HEK293T (cell line): ENCODE measurements at regions not wholly inside any gene's neighbourhood (a gene's known extent, or its start where the extent isn't known, plus 50 kb on each side); places are given as distances from the start of the nearest gene placed in this dataset.

Source experiments
- CTCF ChIA-PET: fragments of 350-600 bp; formaldehyde crosslinking; extraction: SDS; loops from one replicate; lab custom pipeline; 2021; ENCODE audit warnings: antibody characterized with exemption, inconsistent platforms; lab: Yijun Ruan, JAX
- POLR2A ChIA-PET: fragments of 350-600 bp; formaldehyde crosslinking; extraction: SDS; loops from one replicate; lab custom pipeline; 2020; ENCODE audit warnings: antibody characterized with exemption, inconsistent platforms; lab: Yijun Ruan, JAX
- DNase-seq: peaks from one replicate; pipeline ENCODE4 v3.0.0; 2012; ENCODE audit warnings: mixed read lengths; ENCODE audit errors: extremely low spot score
- ARNT ChIP-seq: fragments of 450-650 bp; IDR thresholded peaks from 2 replicates; pipeline ENCODE4 v1.6.1; 2017; ENCODE audit warnings: mild to moderate bottlenecking
- BHLHE40 ChIP-seq: fragments of 450-650 bp; IDR thresholded peaks from 2 replicates; pipeline ENCODE4 v1.6.1; 2016; ENCODE audit warnings: mild to moderate bottlenecking, moderate library complexity, borderline replicate concordance
- CTBP1 ChIP-seq: fragments of 450-650 bp; IDR thresholded peaks from 2 replicates; pipeline ENCODE4 v1.6.1; 2016; ENCODE audit warnings: borderline replicate concordance
- ELF4 ChIP-seq: fragments of 450-650 bp; IDR thresholded peaks from 2 replicates; pipeline ENCODE4 v1.6.1; 2017; ENCODE audit warnings: antibody characterized with exemption
- FOXA1 ChIP-seq: fragments of 450-650 bp; IDR thresholded peaks from 2 replicates; pipeline ENCODE4 v1.6.1; 2016; ENCODE audit warnings: mild to moderate bottlenecking
- FOXK2 ChIP-seq: fragments of 450-650 bp; IDR thresholded peaks from 2 replicates; pipeline ENCODE4 v1.6.1; 2016; ENCODE audit warnings: mild to moderate bottlenecking
- FOXM1 ChIP-seq: fragments of 450-650 bp; IDR thresholded peaks from 2 replicates; pipeline ENCODE4 v1.6.1; 2017; ENCODE audit warnings: mild to moderate bottlenecking, borderline replicate concordance
- HDGF ChIP-seq: fragments of 450-650 bp; IDR thresholded peaks from 2 replicates; pipeline ENCODE4 v1.6.1; 2017; ENCODE audit warnings: antibody characterized with exemption, borderline replicate concordance
- L3MBTL2 ChIP-seq: fragments of 450-650 bp; conservative IDR thresholded peaks from 2 replicates; pipeline ENCODE4 v1.6.1; 2016; ENCODE audit warnings: mild to moderate bottlenecking
- LEF1 ChIP-seq: fragments of 450-650 bp; IDR thresholded peaks from 2 replicates; pipeline ENCODE4 v1.6.1; 2017; ENCODE audit warnings: mild to moderate bottlenecking, borderline replicate concordance
- NFRKB ChIP-seq: fragments of 450-650 bp; IDR thresholded peaks from 2 replicates; pipeline ENCODE4 v1.6.1; 2016; ENCODE audit warnings: mild to moderate bottlenecking, moderate library complexity
- SP1 ChIP-seq: fragments of 450-650 bp; IDR thresholded peaks from 2 replicates; pipeline ENCODE4 v1.6.1; 2017
- SUZ12 ChIP-seq: fragments of 450-650 bp; IDR thresholded peaks from 2 replicates; pipeline ENCODE4 v1.6.1; 2016; ENCODE audit warnings: mild to moderate bottlenecking
- TARDBP ChIP-seq: fragments of 450-650 bp; IDR thresholded peaks from 2 replicates; pipeline ENCODE4 v1.6.1; 2016
- ZNF384 ChIP-seq: fragments of 450-650 bp; IDR thresholded peaks from 2 replicates; pipeline ENCODE4 v1.6.1; 2016
- TF ChIP-seq, protein P1 (sequence below): fragments of 450-650 bp; IDR thresholded peaks from 2 replicates; pipeline ENCODE4 v1.6.1; 2016

DNA sequence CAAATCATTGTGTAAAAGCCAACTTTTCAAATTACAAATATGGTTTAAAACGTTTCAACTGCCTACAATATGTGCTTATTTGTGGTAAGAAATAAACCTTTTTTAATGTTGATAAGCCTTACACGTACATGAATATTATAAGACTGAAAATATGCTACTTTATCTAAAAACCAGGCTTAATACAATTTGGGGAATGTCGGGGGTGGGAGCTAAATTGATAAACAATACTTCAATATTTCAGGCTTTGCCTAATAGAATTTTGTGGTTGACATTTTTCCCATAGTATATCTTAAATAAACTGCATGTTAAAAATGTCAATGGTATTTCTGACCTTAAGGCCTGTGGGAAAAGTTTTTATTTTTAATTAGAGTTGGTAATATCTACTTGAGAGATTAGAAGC lies 69.8 kb upstream of the SLIT2 start:
- POLR2A ChIA-PET, result no interaction called here
- CTCF ChIA-PET, result no interaction called here
- DNase-seq, result no peak
- TF ChIP-seq CTBP1, result no peak
- TF ChIP-seq BHLHE40, result no peak

DNA sequence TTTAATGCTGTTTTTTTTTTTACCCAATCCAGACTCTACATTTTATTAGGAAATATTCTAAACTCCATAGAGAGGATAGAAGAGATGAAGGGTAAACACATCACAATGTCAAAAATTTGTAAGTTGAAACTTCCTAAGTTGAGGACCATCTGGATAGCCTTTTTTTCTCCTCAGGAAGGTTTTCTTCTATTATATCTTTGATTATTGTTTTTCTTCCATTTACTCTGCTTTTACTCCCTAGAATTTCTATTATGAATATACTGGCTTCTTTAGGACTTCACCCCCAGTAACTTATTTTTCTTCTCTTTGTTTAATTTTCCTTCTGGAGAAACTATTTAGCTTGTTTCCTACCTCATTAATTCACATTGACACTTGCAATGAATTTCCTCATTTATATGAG lies 71.2 kb upstream of the SLIT2 start:
- ChIA-PET POLR2A (no interaction called here), CTCF (no interaction called here)
- no peak for TF ChIP-seq CTBP1
- no peak for TF ChIP-seq TARDBP
- TF ChIP-seq FOXM1, result no peak
- TF ChIP-seq BHLHE40, result no peak
- no peak for TF ChIP-seq FOXK2
- no peak for TF ChIP-seq SUZ12
- TF ChIP-seq LEF1, result no peak
- TF ChIP-seq SP1, result no peak
- TF ChIP-seq L3MBTL2, result no peak
- no peak for TF ChIP-seq HDGF
- TF ChIP-seq, protein P1, sequence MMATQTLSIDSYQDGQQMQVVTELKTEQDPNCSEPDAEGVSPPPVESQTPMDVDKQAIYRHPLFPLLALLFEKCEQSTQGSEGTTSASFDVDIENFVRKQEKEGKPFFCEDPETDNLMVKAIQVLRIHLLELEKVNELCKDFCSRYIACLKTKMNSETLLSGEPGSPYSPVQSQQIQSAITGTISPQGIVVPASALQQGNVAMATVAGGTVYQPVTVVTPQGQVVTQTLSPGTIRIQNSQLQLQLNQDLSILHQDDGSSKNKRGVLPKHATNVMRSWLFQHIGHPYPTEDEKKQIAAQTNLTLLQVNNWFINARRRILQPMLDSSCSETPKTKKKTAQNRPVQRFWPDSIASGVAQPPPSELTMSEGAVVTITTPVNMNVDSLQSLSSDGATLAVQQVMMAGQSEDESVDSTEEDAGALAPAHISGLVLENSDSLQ, result no peak
- no peak for TF ChIP-seq ELF4
- TF ChIP-seq ARNT, result no peak
- no peak for TF ChIP-seq NFRKB
- no peak for DNase-seq

DNA sequence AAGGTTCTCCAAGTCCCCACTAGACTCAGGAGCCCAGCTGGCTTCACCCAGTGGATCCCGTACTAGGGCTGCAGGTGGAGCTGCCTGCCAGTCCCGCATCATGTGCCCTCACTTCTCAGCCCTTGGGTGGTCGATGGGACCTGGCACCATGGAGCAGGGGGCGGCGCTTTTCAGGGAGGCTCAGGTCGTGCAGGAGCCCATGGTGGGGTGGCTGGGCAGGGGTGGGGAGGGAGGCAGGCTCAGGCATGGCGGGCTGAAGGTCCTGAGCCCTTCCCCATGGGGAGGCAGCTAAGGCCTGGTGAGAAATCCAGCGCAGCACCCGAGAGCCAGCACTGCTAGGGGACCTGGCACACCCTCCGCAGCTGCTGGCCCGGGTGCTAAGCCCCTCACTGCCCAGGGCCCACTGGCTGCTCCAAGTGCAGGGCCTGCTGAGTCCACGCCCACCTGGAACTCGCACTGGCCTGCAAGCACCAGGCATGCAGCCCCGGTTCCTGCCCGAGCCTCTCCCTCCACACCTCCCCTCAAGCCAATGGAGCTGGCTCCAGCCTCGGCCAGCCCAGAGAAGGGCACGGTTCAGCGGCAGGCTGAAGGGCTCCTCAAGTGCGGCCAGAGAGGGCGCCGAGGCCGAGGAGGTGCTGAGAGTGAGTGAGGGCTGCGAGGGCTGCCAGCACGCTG lies 72.7 kb upstream of the SLIT2 start:
- no peak for TF ChIP-seq CTBP1
- TF ChIP-seq BHLHE40, result no peak
- TF ChIP-seq TARDBP, result no peak
- no peak for DNase-seq
- CTCF ChIA-PET, result interaction anchor here (0.7 kb wide), 1 partner anchor 632 kb away, joined by 3 read pairs; no protein-coding TSS in a partner anchor
- POLR2A ChIA-PET, result no interaction called here

GRCh38 chr4:20176881-20177280 lies 74.8 kb upstream of the SLIT2 start:
- POLR2A ChIA-PET, result no interaction called here

GRCh38 chr4:20172070-20172760 lies 79.5 kb upstream of the SLIT2 start:
- TF ChIP-seq NFRKB (no peak), FOXA1 (no peak), L3MBTL2 (no peak), BHLHE40 (no peak), HDGF (no peak), CTBP1 (no peak), ELF4 (no peak)
- TF ChIP-seq, protein P1, result no peak
- no peak for DNase-seq
- ChIA-PET CTCF (no interaction called here), POLR2A (no interaction called here)

More at GRCh38 chr4:20176881-20177280, 74.8 kb upstream of the SLIT2 start:
- TF ChIP-seq NFRKB (no peak), HDGF (no peak), BHLHE40 (no peak), L3MBTL2 (no peak), FOXM1 (no peak), FOXK2 (no peak), FOXA1 (no peak), TARDBP (no peak), SP1 (no peak), LEF1 (no peak), SUZ12 (no peak), ELF4 (no peak)
- TF ChIP-seq, protein P1, result no peak
- CTCF ChIA-PET, result no interaction called here
- DNase-seq, result no peak

- ChIA-PET POLR2A (no interaction called here), CTCF (no interaction called here)
- DNase-seq, result no peak
- TF ChIP-seq NFRKB (no peak), SP1 (no peak), ARNT (no peak), TARDBP (no peak), FOXA1 (no peak), HDGF (no peak), BHLHE40 (no peak), ZNF384 (no peak), LEF1 (no peak), SUZ12 (no peak), CTBP1 (no peak), FOXM1 (no peak), ELF4 (no peak), L3MBTL2 (no peak), FOXK2 (no peak)
- TF ChIP-seq, protein P1, result no peak
Measured at GRCh38 chr4:20166544-20166943, 85.2 kb upstream of the SLIT2 start.
